DND-41 (cell line): ENCODE measurements at regions not wholly inside any gene's neighbourhood (a gene's known extent, or its start where the extent isn't known, plus 50 kb on each side); places are given as distances from the start of the nearest gene placed in this dataset.

Experiments used
- EZH2 ChIP-seq: IDR thresholded peaks from 3 replicates; pipeline ENCODE4 v1.6.1; 2012; ENCODE audit warnings: borderline replicate concordance, low read depth, mild to moderate bottlenecking, moderate library complexity, low read length, inconsistent platforms; ENCODE audit not compliant: severe bottlenecking
- TF ChIP-seq, protein P1 (sequence below): IDR thresholded peaks from 2 replicates; pipeline ENCODE4 v1.5.1; 2012; ENCODE audit warnings: borderline replicate concordance, low read length, moderate library complexity, mild to moderate bottlenecking; ENCODE audit not compliant: poor library complexity, severe bottlenecking; ENCODE audit errors: extremely low read depth

DNA sequence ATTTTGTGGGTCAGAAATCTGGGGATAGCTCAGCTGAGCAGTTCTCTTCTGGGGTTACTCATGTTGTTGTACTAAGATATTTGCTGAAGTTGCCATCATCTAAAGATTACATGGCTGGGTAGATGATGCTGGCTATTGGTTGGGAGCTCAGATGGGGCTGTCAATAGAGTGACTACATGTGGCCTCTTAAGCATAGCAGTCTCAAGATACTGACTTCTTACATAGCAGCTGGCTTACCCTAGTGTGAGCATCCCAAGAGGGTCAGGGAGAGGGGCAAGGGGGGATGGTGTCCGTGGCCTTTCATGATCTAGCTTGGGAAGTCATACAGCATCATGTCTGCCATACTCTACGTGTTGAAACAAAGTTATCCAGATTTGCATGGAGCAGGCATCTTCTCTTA, 90.1 kb upstream of the HMGA2 start:
- TF ChIP-seq, protein P1, sequence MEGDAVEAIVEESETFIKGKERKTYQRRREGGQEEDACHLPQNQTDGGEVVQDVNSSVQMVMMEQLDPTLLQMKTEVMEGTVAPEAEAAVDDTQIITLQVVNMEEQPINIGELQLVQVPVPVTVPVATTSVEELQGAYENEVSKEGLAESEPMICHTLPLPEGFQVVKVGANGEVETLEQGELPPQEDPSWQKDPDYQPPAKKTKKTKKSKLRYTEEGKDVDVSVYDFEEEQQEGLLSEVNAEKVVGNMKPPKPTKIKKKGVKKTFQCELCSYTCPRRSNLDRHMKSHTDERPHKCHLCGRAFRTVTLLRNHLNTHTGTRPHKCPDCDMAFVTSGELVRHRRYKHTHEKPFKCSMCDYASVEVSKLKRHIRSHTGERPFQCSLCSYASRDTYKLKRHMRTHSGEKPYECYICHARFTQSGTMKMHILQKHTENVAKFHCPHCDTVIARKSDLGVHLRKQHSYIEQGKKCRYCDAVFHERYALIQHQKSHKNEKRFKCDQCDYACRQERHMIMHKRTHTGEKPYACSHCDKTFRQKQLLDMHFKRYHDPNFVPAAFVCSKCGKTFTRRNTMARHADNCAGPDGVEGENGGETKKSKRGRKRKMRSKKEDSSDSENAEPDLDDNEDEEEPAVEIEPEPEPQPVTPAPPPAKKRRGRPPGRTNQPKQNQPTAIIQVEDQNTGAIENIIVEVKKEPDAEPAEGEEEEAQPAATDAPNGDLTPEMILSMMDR: no peak
- no peak for TF ChIP-seq EZH2
